ENCODE measurements at regions not wholly inside any gene's neighbourhood (a gene's known extent, or its start where the extent isn't known, plus 50 kb on each side); places are given as distances from the start of the nearest gene placed in this dataset.

DNA sequence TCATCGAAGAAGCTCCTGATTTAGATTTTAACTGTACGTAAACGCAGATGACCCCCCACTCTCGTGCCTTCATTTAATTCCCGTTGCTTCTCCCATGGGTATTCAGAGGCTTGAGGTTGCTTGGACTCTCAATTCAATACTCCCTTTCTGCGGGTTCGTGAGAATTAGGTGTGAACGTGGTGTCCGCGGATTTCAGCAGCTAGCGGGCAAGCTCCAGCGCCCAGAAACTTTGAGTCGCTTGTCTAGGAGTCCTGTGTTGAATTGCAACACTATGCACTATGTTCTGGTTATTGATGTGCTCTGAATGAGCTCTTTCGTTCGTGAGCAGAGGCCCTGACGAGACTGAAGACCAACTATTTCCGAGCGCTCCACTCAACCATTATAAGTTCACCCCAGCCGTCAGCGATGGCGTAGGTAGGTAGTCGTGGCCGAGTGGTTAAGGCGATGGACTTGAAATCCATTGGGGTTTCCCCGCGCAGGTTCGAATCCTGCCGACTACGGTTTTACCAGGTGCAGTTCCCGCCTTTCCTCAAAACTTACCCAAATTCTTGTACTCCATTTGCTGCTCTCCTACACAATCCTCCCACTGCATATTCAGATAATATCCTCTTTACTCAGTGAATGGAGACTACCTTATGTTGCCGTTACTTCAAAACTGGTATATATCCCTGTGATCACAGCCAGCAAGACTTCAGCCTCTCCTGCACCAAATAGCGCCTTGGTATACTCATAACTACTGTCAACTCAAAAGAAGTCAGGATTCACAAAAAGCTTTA lies 72.6 kb upstream of the ZNF184 start (continued):
- TF ChIP-seq, protein P1, sequence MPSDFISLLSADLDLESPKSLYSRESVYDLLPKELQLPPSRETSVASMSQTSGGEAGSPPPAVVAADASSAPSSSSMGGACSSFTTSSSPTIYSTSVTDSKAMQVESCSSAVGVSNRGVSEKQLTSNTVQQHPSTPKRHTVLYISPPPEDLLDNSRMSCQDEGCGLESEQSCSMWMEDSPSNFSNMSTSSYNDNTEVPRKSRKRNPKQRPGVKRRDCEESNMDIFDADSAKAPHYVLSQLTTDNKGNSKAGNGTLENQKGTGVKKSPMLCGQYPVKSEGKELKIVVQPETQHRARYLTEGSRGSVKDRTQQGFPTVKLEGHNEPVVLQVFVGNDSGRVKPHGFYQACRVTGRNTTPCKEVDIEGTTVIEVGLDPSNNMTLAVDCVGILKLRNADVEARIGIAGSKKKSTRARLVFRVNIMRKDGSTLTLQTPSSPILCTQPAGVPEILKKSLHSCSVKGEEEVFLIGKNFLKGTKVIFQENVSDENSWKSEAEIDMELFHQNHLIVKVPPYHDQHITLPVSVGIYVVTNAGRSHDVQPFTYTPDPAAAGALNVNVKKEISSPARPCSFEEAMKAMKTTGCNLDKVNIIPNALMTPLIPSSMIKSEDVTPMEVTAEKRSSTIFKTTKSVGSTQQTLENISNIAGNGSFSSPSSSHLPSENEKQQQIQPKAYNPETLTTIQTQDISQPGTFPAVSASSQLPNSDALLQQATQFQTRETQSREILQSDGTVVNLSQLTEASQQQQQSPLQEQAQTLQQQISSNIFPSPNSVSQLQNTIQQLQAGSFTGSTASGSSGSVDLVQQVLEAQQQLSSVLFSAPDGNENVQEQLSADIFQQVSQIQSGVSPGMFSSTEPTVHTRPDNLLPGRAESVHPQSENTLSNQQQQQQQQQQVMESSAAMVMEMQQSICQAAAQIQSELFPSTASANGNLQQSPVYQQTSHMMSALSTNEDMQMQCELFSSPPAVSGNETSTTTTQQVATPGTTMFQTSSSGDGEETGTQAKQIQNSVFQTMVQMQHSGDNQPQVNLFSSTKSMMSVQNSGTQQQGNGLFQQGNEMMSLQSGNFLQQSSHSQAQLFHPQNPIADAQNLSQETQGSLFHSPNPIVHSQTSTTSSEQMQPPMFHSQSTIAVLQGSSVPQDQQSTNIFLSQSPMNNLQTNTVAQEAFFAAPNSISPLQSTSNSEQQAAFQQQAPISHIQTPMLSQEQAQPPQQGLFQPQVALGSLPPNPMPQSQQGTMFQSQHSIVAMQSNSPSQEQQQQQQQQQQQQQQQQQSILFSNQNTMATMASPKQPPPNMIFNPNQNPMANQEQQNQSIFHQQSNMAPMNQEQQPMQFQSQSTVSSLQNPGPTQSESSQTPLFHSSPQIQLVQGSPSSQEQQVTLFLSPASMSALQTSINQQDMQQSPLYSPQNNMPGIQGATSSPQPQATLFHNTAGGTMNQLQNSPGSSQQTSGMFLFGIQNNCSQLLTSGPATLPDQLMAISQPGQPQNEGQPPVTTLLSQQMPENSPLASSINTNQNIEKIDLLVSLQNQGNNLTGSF (CRISPR knock-in tag; IDR thresholded peaks at IDR 0.05) = 0 out of 2 replicates have a peak, but pooled peaks have one; percentile 68
- TF ChIP-seq, protein P2, sequence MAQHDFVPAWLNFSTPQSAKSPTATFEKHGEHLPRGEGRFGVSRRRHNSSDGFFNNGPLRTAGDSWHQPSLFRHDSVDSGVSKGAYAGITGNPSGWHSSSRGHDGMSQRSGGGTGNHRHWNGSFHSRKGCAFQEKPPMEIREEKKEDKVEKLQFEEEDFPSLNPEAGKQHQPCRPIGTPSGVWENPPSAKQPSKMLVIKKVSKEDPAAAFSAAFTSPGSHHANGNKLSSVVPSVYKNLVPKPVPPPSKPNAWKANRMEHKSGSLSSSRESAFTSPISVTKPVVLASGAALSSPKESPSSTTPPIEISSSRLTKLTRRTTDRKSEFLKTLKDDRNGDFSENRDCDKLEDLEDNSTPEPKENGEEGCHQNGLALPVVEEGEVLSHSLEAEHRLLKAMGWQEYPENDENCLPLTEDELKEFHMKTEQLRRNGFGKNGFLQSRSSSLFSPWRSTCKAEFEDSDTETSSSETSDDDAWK (CRISPR knock-in tag; IDR thresholded peaks at IDR 0.05) = no peak
- TF ChIP-seq ZNF614 (CRISPR knock-in tag; IDR thresholded peaks at IDR 0.05; ENCODE audit: borderline replicate concordance) = peak; percentile 90; the same call in 1 of the 2 replicates
- no peak for TF ChIP-seq JUND (CRISPR knock-in tag; IDR thresholded peaks at IDR 0.05)
- TF ChIP-seq NAIF1 (CRISPR knock-in tag; IDR thresholded peaks at IDR 0.05; ENCODE audit: borderline replicate concordance) = peak; percentile 76
- TF ChIP-seq MIER2 (CRISPR knock-in tag; IDR thresholded peaks at IDR 0.05) = peak; percentile 83
- TF ChIP-seq ZSCAN25 (CRISPR knock-in tag; IDR thresholded peaks at IDR 0.05) = no peak
- no peak for TF ChIP-seq CHCHD3 (CRISPR knock-in tag; IDR thresholded peaks at IDR 0.05)
- no peak for TF ChIP-seq RFX1 (IDR thresholded peaks at IDR 0.05)
- no peak; the same call in 1 of the 2 replicates for TF ChIP-seq MXD4 (CRISPR knock-in tag; IDR thresholded peaks at IDR 0.05)
- TF ChIP-seq, protein P3, sequence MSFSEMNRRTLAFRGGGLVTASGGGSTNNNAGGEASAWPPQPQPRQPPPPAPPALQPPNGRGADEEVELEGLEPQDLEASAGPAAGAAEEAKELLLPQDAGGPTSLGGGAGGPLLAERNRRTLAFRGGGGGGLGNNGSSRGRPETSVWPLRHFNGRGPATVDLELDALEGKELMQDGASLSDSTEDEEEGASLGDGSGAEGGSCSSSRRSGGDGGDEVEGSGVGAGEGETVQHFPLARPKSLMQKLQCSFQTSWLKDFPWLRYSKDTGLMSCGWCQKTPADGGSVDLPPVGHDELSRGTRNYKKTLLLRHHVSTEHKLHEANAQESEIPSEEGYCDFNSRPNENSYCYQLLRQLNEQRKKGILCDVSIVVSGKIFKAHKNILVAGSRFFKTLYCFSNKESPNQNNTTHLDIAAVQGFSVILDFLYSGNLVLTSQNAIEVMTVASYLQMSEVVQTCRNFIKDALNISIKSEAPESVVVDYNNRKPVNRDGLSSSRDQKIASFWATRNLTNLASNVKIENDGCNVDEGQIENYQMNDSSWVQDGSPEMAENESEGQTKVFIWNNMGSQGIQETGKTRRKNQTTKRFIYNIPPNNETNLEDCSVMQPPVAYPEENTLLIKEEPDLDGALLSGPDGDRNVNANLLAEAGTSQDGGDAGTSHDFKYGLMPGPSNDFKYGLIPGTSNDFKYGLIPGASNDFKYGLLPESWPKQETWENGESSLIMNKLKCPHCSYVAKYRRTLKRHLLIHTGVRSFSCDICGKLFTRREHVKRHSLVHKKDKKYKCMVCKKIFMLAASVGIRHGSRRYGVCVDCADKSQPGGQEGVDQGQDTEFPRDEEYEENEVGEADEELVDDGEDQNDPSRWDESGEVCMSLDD (CRISPR knock-in tag; IDR thresholded peaks at IDR 0.05; ENCODE audit: borderline replicate concordance) = peak; percentile 54; the same call in 1 of the 2 replicates
- TF ChIP-seq, protein P4, sequence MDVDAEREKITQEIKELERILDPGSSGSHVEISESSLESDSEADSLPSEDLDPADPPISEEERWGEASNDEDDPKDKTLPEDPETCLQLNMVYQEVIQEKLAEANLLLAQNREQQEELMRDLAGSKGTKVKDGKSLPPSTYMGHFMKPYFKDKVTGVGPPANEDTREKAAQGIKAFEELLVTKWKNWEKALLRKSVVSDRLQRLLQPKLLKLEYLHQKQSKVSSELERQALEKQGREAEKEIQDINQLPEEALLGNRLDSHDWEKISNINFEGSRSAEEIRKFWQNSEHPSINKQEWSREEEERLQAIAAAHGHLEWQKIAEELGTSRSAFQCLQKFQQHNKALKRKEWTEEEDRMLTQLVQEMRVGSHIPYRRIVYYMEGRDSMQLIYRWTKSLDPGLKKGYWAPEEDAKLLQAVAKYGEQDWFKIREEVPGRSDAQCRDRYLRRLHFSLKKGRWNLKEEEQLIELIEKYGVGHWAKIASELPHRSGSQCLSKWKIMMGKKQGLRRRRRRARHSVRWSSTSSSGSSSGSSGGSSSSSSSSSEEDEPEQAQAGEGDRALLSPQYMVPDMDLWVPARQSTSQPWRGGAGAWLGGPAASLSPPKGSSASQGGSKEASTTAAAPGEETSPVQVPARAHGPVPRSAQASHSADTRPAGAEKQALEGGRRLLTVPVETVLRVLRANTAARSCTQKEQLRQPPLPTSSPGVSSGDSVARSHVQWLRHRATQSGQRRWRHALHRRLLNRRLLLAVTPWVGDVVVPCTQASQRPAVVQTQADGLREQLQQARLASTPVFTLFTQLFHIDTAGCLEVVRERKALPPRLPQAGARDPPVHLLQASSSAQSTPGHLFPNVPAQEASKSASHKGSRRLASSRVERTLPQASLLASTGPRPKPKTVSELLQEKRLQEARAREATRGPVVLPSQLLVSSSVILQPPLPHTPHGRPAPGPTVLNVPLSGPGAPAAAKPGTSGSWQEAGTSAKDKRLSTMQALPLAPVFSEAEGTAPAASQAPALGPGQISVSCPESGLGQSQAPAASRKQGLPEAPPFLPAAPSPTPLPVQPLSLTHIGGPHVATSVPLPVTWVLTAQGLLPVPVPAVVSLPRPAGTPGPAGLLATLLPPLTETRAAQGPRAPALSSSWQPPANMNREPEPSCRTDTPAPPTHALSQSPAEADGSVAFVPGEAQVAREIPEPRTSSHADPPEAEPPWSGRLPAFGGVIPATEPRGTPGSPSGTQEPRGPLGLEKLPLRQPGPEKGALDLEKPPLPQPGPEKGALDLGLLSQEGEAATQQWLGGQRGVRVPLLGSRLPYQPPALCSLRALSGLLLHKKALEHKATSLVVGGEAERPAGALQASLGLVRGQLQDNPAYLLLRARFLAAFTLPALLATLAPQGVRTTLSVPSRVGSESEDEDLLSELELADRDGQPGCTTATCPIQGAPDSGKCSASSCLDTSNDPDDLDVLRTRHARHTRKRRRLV (CRISPR knock-in tag; IDR thresholded peaks at IDR 0.05) = 0 out of 2 replicates have a peak, but pooled peaks have one; percentile 33
- no peak for TF ChIP-seq ZNF724P (CRISPR knock-in tag; IDR thresholded peaks at IDR 0.05; ENCODE audit: borderline replicate concordance)
- peak; percentile 58; the same call in 1 of the 2 replicates for TF ChIP-seq TSC22D2 (CRISPR knock-in tag; IDR thresholded peaks at IDR 0.05; ENCODE audit: borderline replicate concordance)
- TF ChIP-seq ZNF331 (CRISPR knock-in tag; IDR thresholded peaks at IDR 0.05) = peak; percentile 88

Data from HepG2 (cell line).